HepG2 (cell line): ENCODE measurements at regions not wholly inside any gene's neighbourhood (a gene's known extent, or its start where the extent isn't known, plus 50 kb on each side); places are given as distances from the start of the nearest gene placed in this dataset.

Experiments
- POLR2A ChIP-seq, 2 experiments: IDR thresholded peaks; 2 replicates each; pipeline ENCODE4 v1.6.1; 2011; ENCODE audit warnings: low read depth in 2 of 2, low read length in 2 of 2, mild to moderate bottlenecking in 1 of 2, moderate library complexity in 1 of 2; ENCODE audit not compliant: insufficient read depth in 1 of 2
- SAFB2 ChIP-seq: sonication (generic); formaldehyde crosslinking; IDR thresholded peaks from 2 replicates; pipeline ENCODE4 v1.5.1; 2020; ENCODE audit warnings: missing genetic modification reagents, low read depth, mild to moderate bottlenecking, borderline replicate concordance
- SYNCRIP ChIP-seq: fragments of 200-400 bp; formaldehyde crosslinking; IDR thresholded peaks from 2 replicates; pipeline ENCODE4 v1.6.1; 2018; ENCODE audit warnings: mild to moderate bottlenecking, low read depth, low read length; ENCODE audit not compliant: insufficient read depth
- TF ChIP-seq, protein P1 (sequence below): sonication (generic); formaldehyde crosslinking; IDR thresholded peaks from 2 replicates; pipeline ENCODE4 v1.5.0; 2020; ENCODE audit warnings: mild to moderate bottlenecking, missing genetic modification reagents, moderate library complexity

DNA sequence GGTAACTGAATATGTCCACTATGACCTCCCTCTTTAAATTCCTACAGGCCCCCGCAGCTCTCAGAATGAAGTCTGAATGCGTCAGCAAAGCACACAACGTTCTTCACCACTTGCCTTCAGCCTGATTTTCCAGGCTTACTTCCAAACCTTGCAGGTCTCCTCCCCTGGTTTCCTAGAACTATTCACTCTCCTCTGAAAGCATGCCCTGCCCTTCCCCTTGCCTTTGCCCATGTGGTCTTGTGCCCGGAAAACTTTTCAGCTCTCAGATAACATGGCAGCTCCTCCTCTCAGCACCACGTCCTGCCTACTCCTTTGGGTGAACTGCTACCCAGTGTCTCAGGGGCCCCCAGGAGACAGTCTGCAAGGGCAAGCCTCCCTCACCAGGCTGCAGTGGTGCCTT, 268.5 kb upstream of the LDB2 start:
- TF ChIP-seq POLR2A (IDR thresholded peaks at IDR 0.05; ENCODE audit: insufficient read depth in 1 of 2, low read depth in 2 of 2, low read length in 2 of 2), result no peak
- no peak for TF ChIP-seq SYNCRIP
- TF ChIP-seq SAFB2 (CRISPR knock-in tag), result no peak
- TF ChIP-seq, protein P1, sequence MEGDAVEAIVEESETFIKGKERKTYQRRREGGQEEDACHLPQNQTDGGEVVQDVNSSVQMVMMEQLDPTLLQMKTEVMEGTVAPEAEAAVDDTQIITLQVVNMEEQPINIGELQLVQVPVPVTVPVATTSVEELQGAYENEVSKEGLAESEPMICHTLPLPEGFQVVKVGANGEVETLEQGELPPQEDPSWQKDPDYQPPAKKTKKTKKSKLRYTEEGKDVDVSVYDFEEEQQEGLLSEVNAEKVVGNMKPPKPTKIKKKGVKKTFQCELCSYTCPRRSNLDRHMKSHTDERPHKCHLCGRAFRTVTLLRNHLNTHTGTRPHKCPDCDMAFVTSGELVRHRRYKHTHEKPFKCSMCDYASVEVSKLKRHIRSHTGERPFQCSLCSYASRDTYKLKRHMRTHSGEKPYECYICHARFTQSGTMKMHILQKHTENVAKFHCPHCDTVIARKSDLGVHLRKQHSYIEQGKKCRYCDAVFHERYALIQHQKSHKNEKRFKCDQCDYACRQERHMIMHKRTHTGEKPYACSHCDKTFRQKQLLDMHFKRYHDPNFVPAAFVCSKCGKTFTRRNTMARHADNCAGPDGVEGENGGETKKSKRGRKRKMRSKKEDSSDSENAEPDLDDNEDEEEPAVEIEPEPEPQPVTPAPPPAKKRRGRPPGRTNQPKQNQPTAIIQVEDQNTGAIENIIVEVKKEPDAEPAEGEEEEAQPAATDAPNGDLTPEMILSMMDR, result no peak
